H9 (cell line): ENCODE measurements at regions not wholly inside any gene's neighbourhood (a gene's known extent, or its start where the extent isn't known, plus 50 kb on each side); places are given as distances from the start of the nearest gene placed in this dataset.

Experiments
- DNase-seq: peaks from one replicate; pipeline ENCODE4 v3.0.0-alpha.2; 2017
- H2AFZ ChIP-seq: one replicate; pipeline ENCODE4 v1.6.1; 2013; ENCODE audit warnings: mild to moderate bottlenecking, low read length, control low read depth, moderate library complexity
- H2AK5ac ChIP-seq: 2 replicates; pipeline ENCODE4 v1.6.1; 2013; ENCODE audit warnings: low read length, control low read depth, mixed read lengths; ENCODE audit not compliant: insufficient read length
- H2BK120ac ChIP-seq: one replicate; pipeline ENCODE4 v1.6.1; 2013; ENCODE audit warnings: low read depth, mild to moderate bottlenecking, low read length, control low read depth, inconsistent platforms; ENCODE audit not compliant: poor library complexity, severe bottlenecking
- H2BK12ac ChIP-seq: 2 replicates; pipeline ENCODE4 v1.6.1; 2013; ENCODE audit warnings: low read length, control low read depth, mixed read lengths, low read depth; ENCODE audit not compliant: insufficient read length
- H2BK15ac ChIP-seq: 2 replicates; pipeline ENCODE4 v1.6.1; 2013; ENCODE audit warnings: low read depth, low read length, control low read depth
- H2BK20ac ChIP-seq: one replicate; pipeline ENCODE4 v1.6.1; 2013; ENCODE audit warnings: low read depth, mild to moderate bottlenecking, low read length, control low read depth, inconsistent platforms; ENCODE audit not compliant: poor library complexity, severe bottlenecking
- H2BK5ac ChIP-seq: 2 replicates; pipeline ENCODE4 v1.6.1; 2013; ENCODE audit warnings: low read length, control low read depth, mixed read lengths; ENCODE audit not compliant: insufficient read length
- H3K14ac ChIP-seq: 2 replicates; pipeline ENCODE4 v1.6.1; 2013; ENCODE audit warnings: low read length, control low read depth; ENCODE audit not compliant: insufficient read depth
- H3K18ac ChIP-seq: 2 replicates; pipeline ENCODE4 v1.6.1; 2013; ENCODE audit warnings: low read depth, mild to moderate bottlenecking, mixed read lengths, low read length, control low read depth; ENCODE audit not compliant: insufficient read length
- H3K23ac ChIP-seq: 2 replicates; pipeline ENCODE4 v1.6.1; 2013; ENCODE audit warnings: low read length, control low read depth, mixed read lengths, low read depth; ENCODE audit not compliant: insufficient read length
- H3K23me2 ChIP-seq: 2 replicates; pipeline ENCODE4 v1.6.1; 2013; ENCODE audit warnings: low read depth, mild to moderate bottlenecking, mixed read lengths, low read length, control low read depth; ENCODE audit not compliant: insufficient read length, poor library complexity, severe bottlenecking
- H3K27ac ChIP-seq: 2 replicates; pipeline ENCODE4 v1.5.1; 2013; ENCODE audit warnings: low read length, control low read depth, mixed read lengths, low read depth; ENCODE audit not compliant: insufficient read length
- H3K27me3 ChIP-seq: 2 replicates; pipeline ENCODE4 v1.6.1; 2013; ENCODE audit warnings: low read length, control low read depth, inconsistent platforms; ENCODE audit not compliant: insufficient read depth
- H3K4ac ChIP-seq: 2 replicates; pipeline ENCODE4 v1.6.1; 2013; ENCODE audit warnings: low read depth, mild to moderate bottlenecking, control low read depth, inconsistent platforms, low read length, moderate library complexity
- H3K4me1 ChIP-seq: 2 replicates; pipeline ENCODE4 v1.6.1; 2013; ENCODE audit warnings: low read length, control low read depth, inconsistent platforms; ENCODE audit not compliant: insufficient read depth
- H3K4me2 ChIP-seq: 2 replicates; pipeline ENCODE4 v1.6.1; 2013; ENCODE audit warnings: low read length, control low read depth, mixed read lengths; ENCODE audit not compliant: insufficient read length, insufficient read depth
- H3K56ac ChIP-seq: 2 replicates; pipeline ENCODE4 v1.6.1; 2013; ENCODE audit warnings: low read depth, mild to moderate bottlenecking, mixed read lengths, low read length, control low read depth; ENCODE audit not compliant: insufficient read length
- H3K79me1 ChIP-seq: 2 replicates; pipeline ENCODE4 v1.6.1; 2013; ENCODE audit warnings: low read depth, mild to moderate bottlenecking, moderate library complexity, low read length, control low read depth, inconsistent platforms; ENCODE audit not compliant: insufficient read depth, poor library complexity, severe bottlenecking
- H3K79me2 ChIP-seq: 2 replicates; pipeline ENCODE4 v1.6.1; 2013; ENCODE audit warnings: low read length, control low read depth, inconsistent platforms; ENCODE audit not compliant: insufficient read depth
- H3K9ac ChIP-seq: 2 replicates; pipeline ENCODE4 v1.6.1; 2013; ENCODE audit warnings: low read length, control low read depth, mixed read lengths; ENCODE audit not compliant: insufficient read length; ENCODE audit errors: extremely low read depth
- H3K9me3 ChIP-seq: one replicate; pipeline ENCODE4 v1.6.1; 2013; ENCODE audit warnings: low read depth, low read length, inconsistent platforms; ENCODE audit not compliant: control insufficient read depth
- H3T11ph ChIP-seq: one replicate; pipeline ENCODE4 v1.6.1; 2013; ENCODE audit warnings: mild to moderate bottlenecking, low read length, control low read depth, inconsistent platforms
- H4K20me1 ChIP-seq: one replicate; pipeline ENCODE4 v1.6.1; 2013; ENCODE audit not compliant: control insufficient read depth, insufficient read length, insufficient read depth
- H4K5ac ChIP-seq: 2 replicates; pipeline ENCODE4 v1.6.1; 2013; ENCODE audit warnings: low read depth, mild to moderate bottlenecking, mixed read lengths, low read length, control low read depth; ENCODE audit not compliant: insufficient read length
- H4K8ac ChIP-seq: replicated peaks from 2 replicates; pipeline ENCODE4 v1.6.1; 2013; ENCODE audit warnings: low read length, control low read depth, mixed read lengths, low read depth; ENCODE audit not compliant: insufficient read length
- H4K91ac ChIP-seq: 2 replicates; pipeline ENCODE4 v1.6.1; 2013; ENCODE audit warnings: low read depth, mild to moderate bottlenecking, moderate library complexity, mixed read lengths, low read length, control low read depth; ENCODE audit not compliant: insufficient read length
- H3K27ac Mint-ChIP-seq, 3 experiments: 2 replicates in 2 of 3; 3 replicates in 1 of 3; pipeline ENCODE4 v1.8.0; 2020 to 2021; ENCODE audit warnings: mixed read lengths in 3 of 3, mild to moderate bottlenecking in 1 of 3, moderate library complexity in 1 of 3
- H3K27me3 Mint-ChIP-seq: 2 replicates; pipeline ENCODE4 v1.8.0; 2021; ENCODE audit warnings: low read depth, mild to moderate bottlenecking, moderate library complexity, mixed read lengths
- H3K36me3 Mint-ChIP-seq, 3 experiments: 2 replicates in 2 of 3; 3 replicates in 1 of 3; pipeline ENCODE4 v1.8.0; 2020 to 2021; ENCODE audit warnings: low read depth in 3 of 3, mixed read lengths in 3 of 3; ENCODE audit not compliant: insufficient read depth in 1 of 3
- H3K4me1 Mint-ChIP-seq, 2 experiments: 2 replicates each; pipeline ENCODE4 v1.8.0; 2020; ENCODE audit warnings: mixed read lengths in 2 of 2
- H3K4me3 Mint-ChIP-seq, 2 experiments: 2 replicates in 1 of 2; 3 replicates in 1 of 2; pipeline ENCODE4 v1.8.0; 2020 to 2021; ENCODE audit warnings: mild to moderate bottlenecking in 2 of 2, mixed read lengths in 2 of 2, moderate library complexity in 1 of 2
- H3K9me3 Mint-ChIP-seq, 2 experiments: 2 replicates in 1 of 2; 3 replicates in 1 of 2; pipeline ENCODE4 v1.8.0; 2020; ENCODE audit warnings: mild to moderate bottlenecking in 2 of 2, mixed read lengths in 2 of 2, moderate library complexity in 1 of 2
- WGBS: extraction: QIAGEN DNeasy Blood & Tissue Kit; methylation state at CpG from one replicate; pipeline ENCODE4 v1.1.7; 2013; ENCODE audit warnings: missing lambda C conversion rate, low lambda C conversion rate, mixed read lengths; ENCODE audit not compliant: insufficient read length; ENCODE audit errors: extremely low coverage; 5-methylcytosine and 5-hydroxymethylcytosine counted together
- TF ChIP-seq, protein P1 (sequence below): fragments of 200-600 bp; sonication (generic); conservative IDR thresholded peaks from 3 replicates; pipeline ENCODE4 v1.8.0; 2021; ENCODE audit warnings: antibody characterized with exemption, mild to moderate bottlenecking

GRCh38 chr9:693201-694091 is 148.1 kb upstream of the DMRT1 start:
- no peak overlapping the region for H4K8ac ChIP-seq
- H3K18ac ChIP-seq: no peak overlapping the region
- no peak overlapping the region for H2BK20ac ChIP-seq
- peak overlapping the region; percentile 51 to 90 (median 77) for H3K27ac Mint-ChIP-seq
- H2BK15ac ChIP-seq: no peak overlapping the region
- no peaks in the 10 kb centered on the region for H3K9me3 Mint-ChIP-seq
- peaks cover 7% of the 10 kb centered on the region; the same call in 1 of the 2 replicates for H3K4me1 ChIP-seq
- H3K36me3 Mint-ChIP-seq: no peaks in the 10 kb centered on the region; a peak in 1 of 7 replicates
- no peak overlapping the region for H3K4me2 ChIP-seq
- H3K4me3 Mint-ChIP-seq: no peak overlapping the region
- no peak overlapping the region for H3K9ac ChIP-seq
- no peak overlapping the region for H2AFZ ChIP-seq
- WGBS: no CpG with 5 or more reads among the region's 6 CpGs
- no peaks in the 10 kb centered on the region for H3K27me3 Mint-ChIP-seq
- H3K23me2 ChIP-seq: no peaks in the 10 kb centered on the region
- H4K20me1 ChIP-seq: no peaks in the 10 kb centered on the region
- no peak overlapping the region for H2BK120ac ChIP-seq
- no peak overlapping the region for H3K27ac ChIP-seq
- DNase-seq: no peak
- H3K9me3 ChIP-seq: no peaks in the 10 kb centered on the region
- H2AK5ac ChIP-seq: no peak overlapping the region
- H3K79me1 ChIP-seq: no peaks in the 10 kb centered on the region
- H2BK5ac ChIP-seq: no peak overlapping the region
- no peaks in the 10 kb centered on the region for H3K79me2 ChIP-seq
- TF ChIP-seq, protein P1, sequence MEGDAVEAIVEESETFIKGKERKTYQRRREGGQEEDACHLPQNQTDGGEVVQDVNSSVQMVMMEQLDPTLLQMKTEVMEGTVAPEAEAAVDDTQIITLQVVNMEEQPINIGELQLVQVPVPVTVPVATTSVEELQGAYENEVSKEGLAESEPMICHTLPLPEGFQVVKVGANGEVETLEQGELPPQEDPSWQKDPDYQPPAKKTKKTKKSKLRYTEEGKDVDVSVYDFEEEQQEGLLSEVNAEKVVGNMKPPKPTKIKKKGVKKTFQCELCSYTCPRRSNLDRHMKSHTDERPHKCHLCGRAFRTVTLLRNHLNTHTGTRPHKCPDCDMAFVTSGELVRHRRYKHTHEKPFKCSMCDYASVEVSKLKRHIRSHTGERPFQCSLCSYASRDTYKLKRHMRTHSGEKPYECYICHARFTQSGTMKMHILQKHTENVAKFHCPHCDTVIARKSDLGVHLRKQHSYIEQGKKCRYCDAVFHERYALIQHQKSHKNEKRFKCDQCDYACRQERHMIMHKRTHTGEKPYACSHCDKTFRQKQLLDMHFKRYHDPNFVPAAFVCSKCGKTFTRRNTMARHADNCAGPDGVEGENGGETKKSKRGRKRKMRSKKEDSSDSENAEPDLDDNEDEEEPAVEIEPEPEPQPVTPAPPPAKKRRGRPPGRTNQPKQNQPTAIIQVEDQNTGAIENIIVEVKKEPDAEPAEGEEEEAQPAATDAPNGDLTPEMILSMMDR: no peak
- peaks cover 34 to 39% of the 10 kb centered on the region in 2 experiments for H3K4me1 Mint-ChIP-seq
- no peak overlapping the region for H3K14ac ChIP-seq
- H3K56ac ChIP-seq: no peak overlapping the region
- H3K23ac ChIP-seq: no peak overlapping the region
- H2BK12ac ChIP-seq: no peak overlapping the region
- H3K27me3 ChIP-seq: no peaks in the 10 kb centered on the region
- no peak overlapping the region for H4K91ac ChIP-seq
- H3K4ac ChIP-seq: no peak overlapping the region
- no peak overlapping the region for H4K5ac ChIP-seq
- H3T11ph ChIP-seq: no peak overlapping the region
